ENCODE measurements at regions not wholly inside any gene's neighbourhood (a gene's known extent, or its start where the extent isn't known, plus 50 kb on each side); places are given as distances from the start of the nearest gene placed in this dataset.

DNA sequence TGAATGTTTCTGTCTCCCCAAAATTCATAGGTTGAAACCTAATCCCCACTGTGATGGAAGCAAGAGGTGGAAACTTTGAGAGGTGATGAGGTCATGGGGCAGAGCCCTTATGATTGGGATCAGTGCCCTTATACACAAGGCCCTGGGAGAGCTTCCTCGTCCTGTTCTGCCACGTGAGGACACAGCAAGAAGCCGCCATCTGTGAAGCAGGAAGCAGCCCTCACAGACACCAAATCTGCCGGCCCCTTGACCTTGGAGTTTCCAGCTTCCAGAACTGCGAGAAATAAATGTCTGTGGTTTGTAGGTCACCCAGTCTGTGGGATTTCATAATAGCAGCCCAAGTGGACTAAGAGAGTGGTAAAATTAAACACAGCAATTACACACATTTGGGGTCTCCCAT is 737.4 kb downstream of the UQCRFS1 start:
- H3K4me1 Mint-ChIP-seq: peaks cover 3% of the 10 kb centered on the region
- no peak overlapping the region for H3K27ac Mint-ChIP-seq
- CTCF ChIA-PET: no interaction called here
- H3K4me3 Mint-ChIP-seq: no peak overlapping the region
- H3K36me3 Mint-ChIP-seq (ENCODE audit: low read depth): no peaks in the 10 kb centered on the region
- intact Hi-C loops (cut with micrococcal nuclease): no loop called here
- no peaks in the 10 kb centered on the region for H3K27me3 Mint-ChIP-seq
- POLR2A ChIA-PET: no interaction called here
- H3K9me3 Mint-ChIP-seq: no peaks in the 10 kb centered on the region
- DNase-seq (no peak), ATAC-seq (ENCODE audit: low read depth) (no peak)
- TF ChIP-seq, protein P1, sequence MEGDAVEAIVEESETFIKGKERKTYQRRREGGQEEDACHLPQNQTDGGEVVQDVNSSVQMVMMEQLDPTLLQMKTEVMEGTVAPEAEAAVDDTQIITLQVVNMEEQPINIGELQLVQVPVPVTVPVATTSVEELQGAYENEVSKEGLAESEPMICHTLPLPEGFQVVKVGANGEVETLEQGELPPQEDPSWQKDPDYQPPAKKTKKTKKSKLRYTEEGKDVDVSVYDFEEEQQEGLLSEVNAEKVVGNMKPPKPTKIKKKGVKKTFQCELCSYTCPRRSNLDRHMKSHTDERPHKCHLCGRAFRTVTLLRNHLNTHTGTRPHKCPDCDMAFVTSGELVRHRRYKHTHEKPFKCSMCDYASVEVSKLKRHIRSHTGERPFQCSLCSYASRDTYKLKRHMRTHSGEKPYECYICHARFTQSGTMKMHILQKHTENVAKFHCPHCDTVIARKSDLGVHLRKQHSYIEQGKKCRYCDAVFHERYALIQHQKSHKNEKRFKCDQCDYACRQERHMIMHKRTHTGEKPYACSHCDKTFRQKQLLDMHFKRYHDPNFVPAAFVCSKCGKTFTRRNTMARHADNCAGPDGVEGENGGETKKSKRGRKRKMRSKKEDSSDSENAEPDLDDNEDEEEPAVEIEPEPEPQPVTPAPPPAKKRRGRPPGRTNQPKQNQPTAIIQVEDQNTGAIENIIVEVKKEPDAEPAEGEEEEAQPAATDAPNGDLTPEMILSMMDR (IDR thresholded peaks at IDR 0.05): no peak

DNA sequence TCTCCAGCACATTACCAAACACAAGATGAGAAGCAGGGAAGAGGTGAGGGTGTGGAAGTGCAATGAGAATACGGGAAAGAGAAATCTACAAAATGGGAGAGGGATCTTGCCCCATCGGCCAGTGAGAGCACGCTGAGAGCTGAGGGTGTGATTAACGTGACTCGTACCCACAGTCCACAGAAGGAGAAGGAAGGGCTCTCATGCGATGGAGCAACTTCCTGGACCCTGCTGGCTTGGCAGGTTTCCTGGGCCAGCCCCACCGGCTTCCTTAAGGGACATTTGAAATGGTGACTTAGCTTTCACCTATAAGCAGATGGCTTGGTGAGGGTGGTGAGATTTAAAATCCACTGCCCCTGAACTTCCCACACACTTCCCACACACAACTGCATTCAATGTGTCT is 740.1 kb downstream of the UQCRFS1 start:
- ChIA-PET CTCF (no interaction called here), POLR2A (no interaction called here)
- intact Hi-C loops (cut with micrococcal nuclease): no loop called here
- Mint-ChIP-seq H3K4me1 (peaks cover 8% of the 10 kb centered on the region), H3K9me3 (no peaks in the 10 kb centered on the region), H3K36me3 (ENCODE audit: low read depth) (no peaks in the 10 kb centered on the region), H3K4me3 (no peak overlapping the region), H3K27ac (no peak overlapping the region), H3K27me3 (no peaks in the 10 kb centered on the region)
- TF ChIP-seq, protein P1 (IDR thresholded peaks at IDR 0.05): no peak
- ATAC-seq (ENCODE audit: low read depth) (no peak), DNase-seq (no peak)

DNA sequence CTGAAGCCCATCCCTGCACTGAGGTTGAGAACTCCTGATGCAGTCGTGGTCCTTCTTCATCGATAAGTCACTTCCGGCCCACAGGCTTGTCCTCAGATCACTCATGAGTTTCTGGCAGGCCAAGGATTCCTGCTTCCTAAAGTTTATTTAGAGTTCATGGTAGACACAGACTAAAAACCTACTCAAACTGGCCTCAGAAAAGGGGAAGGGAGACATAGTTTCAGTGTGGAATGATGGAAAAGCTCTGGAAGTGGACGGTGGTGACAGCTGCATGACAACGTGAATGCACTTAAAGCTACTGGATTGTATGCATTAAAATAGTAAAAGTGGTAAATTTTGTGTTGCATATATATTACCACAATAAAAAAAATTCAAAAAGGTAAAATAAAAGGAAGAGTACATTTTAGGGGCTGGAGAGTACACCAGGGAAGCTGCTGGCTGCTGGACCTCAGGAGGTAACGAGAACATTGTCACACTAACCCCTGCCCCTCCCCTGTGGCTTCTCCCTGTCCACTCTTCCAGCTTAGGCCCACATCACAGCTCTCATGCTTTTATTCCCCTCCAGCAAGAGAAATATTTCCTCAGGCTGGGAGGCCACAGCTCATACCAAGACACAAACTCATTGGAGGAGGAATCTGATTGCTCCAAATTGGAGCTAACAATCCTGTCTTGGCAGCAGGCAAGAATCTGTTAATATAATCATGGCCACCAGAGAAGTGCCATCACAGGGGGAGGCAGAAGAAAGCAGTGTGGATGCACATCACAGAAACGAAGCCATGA is 741.0 kb downstream of the UQCRFS1 start:
- ChIA-PET CTCF (no interaction called here), POLR2A (no interaction called here)
- no peak overlapping the region for H3K27ac Mint-ChIP-seq
- H3K4me3 Mint-ChIP-seq: no peak overlapping the region
- peaks cover 8% of the 10 kb centered on the region for H3K4me1 Mint-ChIP-seq
- intact Hi-C loops (cut with micrococcal nuclease): no loop called here
- DNase-seq: no peak
- TF ChIP-seq, protein P1 (IDR thresholded peaks at IDR 0.05): no peak
- H3K9me3 Mint-ChIP-seq: no peaks in the 10 kb centered on the region
- no peak for ATAC-seq (ENCODE audit: low read depth)
- H3K27me3 Mint-ChIP-seq: no peaks in the 10 kb centered on the region
- H3K36me3 Mint-ChIP-seq (ENCODE audit: low read depth): no peaks in the 10 kb centered on the region

DNA sequence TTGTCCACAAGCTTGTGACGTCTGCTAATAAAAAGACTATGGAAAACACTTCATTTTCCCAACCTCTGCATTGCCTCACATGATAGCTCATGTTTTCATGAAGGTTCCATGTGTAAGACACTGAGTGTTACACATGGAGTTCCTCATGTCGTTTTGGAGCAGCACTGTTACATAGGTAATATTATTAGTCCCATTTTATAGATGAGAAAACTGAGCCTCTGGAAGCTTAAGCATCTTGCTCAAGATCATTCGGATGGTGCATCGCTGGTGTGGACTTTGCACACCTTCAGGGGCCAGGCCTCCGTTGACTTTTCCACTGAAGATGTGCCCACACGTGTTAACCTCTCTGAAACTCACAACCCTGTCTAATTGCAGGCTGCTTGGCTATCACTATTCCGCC is 743.4 kb downstream of the UQCRFS1 start:
- Mint-ChIP-seq H3K36me3 (ENCODE audit: low read depth) (no peaks in the 10 kb centered on the region), H3K9me3 (no peaks in the 10 kb centered on the region), H3K27ac (no peak overlapping the region), H3K4me1 (peaks cover 8% of the 10 kb centered on the region), H3K27me3 (no peaks in the 10 kb centered on the region), H3K4me3 (no peak overlapping the region)
- TF ChIP-seq, protein P1 (IDR thresholded peaks at IDR 0.05): no peak
- POLR2A ChIA-PET: interaction anchor here (1.2 kb wide), 1 partner anchor 164 kb away, joined by 3 read pairs; no protein-coding TSS in a partner anchor
- CTCF ChIA-PET: interaction anchor here (1.7 kb wide), 1 partner anchor 164 kb away, joined by 9 read pairs; no protein-coding TSS in a partner anchor
- no peak for DNase-seq
- intact Hi-C loops (cut with micrococcal nuclease): no loop called here
- no peak for ATAC-seq (ENCODE audit: low read depth)

DNA sequence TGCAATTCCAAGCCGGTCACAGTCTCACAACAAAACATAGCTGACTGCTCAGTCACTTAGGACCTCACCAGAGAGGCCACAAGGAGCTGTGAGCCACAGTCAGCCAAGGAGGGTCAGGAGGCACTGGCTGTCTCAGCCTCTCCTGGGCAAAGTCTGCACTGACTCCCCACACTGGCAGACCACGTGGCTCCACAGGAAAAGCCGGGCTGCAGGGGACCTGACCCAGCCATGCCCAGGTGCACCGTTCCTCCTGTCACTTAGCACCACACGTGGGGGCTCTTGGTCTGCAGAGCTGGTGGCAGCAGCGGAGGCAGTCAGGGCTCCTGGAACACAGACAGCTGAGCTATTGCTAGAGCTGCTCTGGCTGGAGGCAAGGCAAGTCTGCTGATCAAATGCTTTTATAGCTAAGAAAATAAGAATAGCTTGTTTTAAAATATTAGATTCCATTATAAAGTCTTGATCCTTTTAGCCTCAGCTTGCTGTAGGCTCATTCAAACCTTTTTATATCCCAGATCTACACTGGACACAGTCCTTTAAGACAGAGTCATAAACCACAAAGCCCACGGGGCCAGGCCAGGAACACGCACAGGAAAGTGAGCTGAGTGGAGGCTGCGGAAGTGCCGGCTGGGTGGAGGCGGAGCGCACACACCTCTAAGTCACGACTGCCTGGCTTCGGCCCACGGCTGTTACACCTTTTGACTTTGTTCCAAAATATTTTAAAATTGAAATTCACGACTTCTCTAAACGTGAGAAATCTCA is 744.1 kb downstream of the UQCRFS1 start:
- CTCF ChIA-PET: interaction anchor here (1.7 kb wide), 1 partner anchor 165 kb away, joined by 9 read pairs; no protein-coding TSS in a partner anchor
- peaks cover 8% of the 10 kb centered on the region for H3K4me1 Mint-ChIP-seq
- H3K9me3 Mint-ChIP-seq: no peaks in the 10 kb centered on the region
- peak; percentile 42 for ATAC-seq (ENCODE audit: low read depth)
- POLR2A ChIA-PET: interaction anchor here (1.2 kb wide), 1 partner anchor 165 kb away, joined by 3 read pairs; no protein-coding TSS in a partner anchor
- intact Hi-C loops (cut with micrococcal nuclease): no loop called here
- no peaks in the 10 kb centered on the region for H3K36me3 Mint-ChIP-seq (ENCODE audit: low read depth)
- TF ChIP-seq, protein P1 (IDR thresholded peaks at IDR 0.05): no peak
- DNase-seq: no peak
- no peaks in the 10 kb centered on the region for H3K27me3 Mint-ChIP-seq
- no peak overlapping the region for H3K27ac Mint-ChIP-seq
- H3K4me3 Mint-ChIP-seq: no peak overlapping the region
